ENCODE measurements at regions not wholly inside any gene's neighbourhood (a gene's known extent, or its start where the extent isn't known, plus 50 kb on each side); places are given as distances from the start of the nearest gene placed in this dataset.

DNA sequence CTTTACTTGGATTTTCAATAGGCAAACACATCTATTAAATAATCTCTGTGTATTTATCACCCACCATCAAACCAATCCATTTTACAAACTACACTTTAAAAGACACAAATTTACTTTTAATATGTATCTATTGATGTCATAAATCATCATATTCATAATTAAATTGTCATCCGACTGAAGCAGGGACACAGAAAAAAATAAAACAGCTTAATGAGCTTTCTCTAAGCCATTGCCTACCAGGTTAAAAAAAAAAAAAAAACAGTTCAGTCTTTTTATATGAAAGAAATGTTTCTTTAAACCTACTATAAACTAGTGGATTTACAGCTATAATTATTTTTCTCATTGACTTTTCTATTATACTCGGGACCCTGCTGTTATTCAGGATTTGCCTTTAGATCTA lies 57.3 kb downstream of the PABPC4L start:
- TF ChIP-seq BHLHE40 (IDR thresholded peaks at IDR 0.05; ENCODE audit: borderline replicate concordance) (no peak), TARDBP (IDR thresholded peaks at IDR 0.05) (no peak), LEF1 (IDR thresholded peaks at IDR 0.05; ENCODE audit: borderline replicate concordance) (no peak), FOXK2 (IDR thresholded peaks at IDR 0.05) (no peak)

Measured in HEK293T (cell line).